ENCODE measurements at regions not wholly inside any gene's neighbourhood (a gene's known extent, or its start where the extent isn't known, plus 50 kb on each side); places are given as distances from the start of the nearest gene placed in this dataset.

DNA sequence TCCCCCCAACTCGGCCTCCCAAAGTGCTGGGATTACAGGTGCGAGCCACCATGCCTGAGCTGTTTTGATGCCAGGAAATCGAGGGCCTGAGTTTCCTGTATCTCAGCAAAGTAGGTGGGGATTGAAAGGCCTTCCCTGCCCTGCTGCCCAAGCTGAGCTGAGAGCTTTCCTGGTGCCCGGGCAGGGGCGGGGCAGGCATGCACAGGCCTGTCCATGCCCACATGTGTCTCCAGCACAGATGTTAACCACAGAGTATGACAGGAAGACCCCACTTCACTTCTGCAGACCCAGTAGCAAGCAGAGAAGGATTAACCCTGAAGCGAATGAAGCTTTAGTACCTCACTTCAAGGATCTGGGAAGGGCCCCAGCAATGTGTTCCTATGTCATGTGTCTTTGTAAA, 66.0 kb downstream of the GPR6 start (continued):
- TF ChIP-seq E2F8 (IDR thresholded peaks at IDR 0.05; ENCODE audit: low read depth, partially characterized antibody), result no peak
- no peak for TF ChIP-seq PRDM15 (CRISPR knock-in tag; IDR thresholded peaks at IDR 0.05)
- no peak for TF ChIP-seq HCFC1 (IDR thresholded peaks at IDR 0.05; ENCODE audit: low read length)

- SMC1A ChIA-PET (ENCODE audit: uncharacterized antibody, unreplicated experiment), result interaction anchor here (1.3 to 1.5 kb wide), 3 partner anchors 8 to 345 kb away, joined by 3 to 4 read pairs (median 3); no protein-coding TSS in a partner anchor
- no peak for FAIRE-seq
- ATAC-seq, result no peak
- no peak overlapping the region for H3K4me3 ChIP-seq
- intact Hi-C loops (cut with micrococcal nuclease; ENCODE audit: unreplicated experiment), result loop anchor here (5.0 kb wide), 1 partner anchor 138 kb away; the partner anchor contains the start of gene CDC40
- POLR2A ChIA-PET, result no interaction called here
- no peaks in the 10 kb centered on the region for H3K36me3 ChIP-seq (ENCODE audit: control insufficient read depth in 2 of 2, insufficient read depth in 2 of 2, low read length in 1 of 2)
- 71% methylated on average over 3 of the region's 3 CpGs for WGBS (ENCODE audit: insufficient coverage, insufficient replicate concordance, low lambda C conversion rate, missing lambda C conversion rate)
- no TSS peak for BruUV-seq (replicated peaks)
- no peak overlapping the region for H3K27ac ChIP-seq (ENCODE audit: control insufficient read depth, insufficient read depth)
- H3K4me2 ChIP-seq (ENCODE audit: control insufficient read depth, insufficient read depth), result no peak overlapping the region
- no peaks in the 10 kb centered on the region for H3K9me3 ChIP-seq (replicated peaks; ENCODE audit: control insufficient read depth, insufficient read depth, low read length)
- no peaks in the 10 kb centered on the region for H4K20me1 ChIP-seq (ENCODE audit: control insufficient read depth, insufficient read depth)
- RAD21 ChIA-PET (ENCODE audit: unreplicated experiment), result interaction anchor here (0.6 to 0.7 kb wide), 2 partner anchors 151 to 347 kb away, joined by 3 to 4 read pairs; no protein-coding TSS in a partner anchor
- H3K9ac ChIP-seq (ENCODE audit: control insufficient read depth, insufficient read depth, low read length), result no peak overlapping the region
- CTCF ChIA-PET, result interaction anchor here (0.9 to 1.4 kb wide), 3 partner anchors 339 to 346 kb away, joined by 3 to 6 read pairs (median 4); no protein-coding TSS in a partner anchor
- H3K27me3 ChIP-seq (replicated peaks in 1 of 2; ENCODE audit: control insufficient read depth in 2 of 2, insufficient read depth in 2 of 2, low read length in 1 of 2), result no peaks in the 10 kb centered on the region
- DNase-seq (ENCODE audit: low read depth, low spot score), result no peak
- peaks cover 3% of the 10 kb centered on the region for H3K4me1 ChIP-seq (ENCODE audit: control insufficient read depth, insufficient read depth, low read length)
- no peaks in the 10 kb centered on the region for H3K79me2 ChIP-seq (ENCODE audit: control insufficient read depth, insufficient read depth, low read length)
- in situ Hi-C loops (cut with MboI), result loop anchor here (5.0 kb wide), 2 partner anchors 342 to 517 kb away; no protein-coding TSS in a partner anchor
- H2AFZ ChIP-seq (ENCODE audit: control insufficient read depth, low read depth, low read length), result no peak overlapping the region
- TF ChIP-seq EED (IDR thresholded peaks at IDR 0.05; ENCODE audit: low read depth) (no peak), FOS (IDR thresholded peaks at IDR 0.05; ENCODE audit: borderline replicate concordance, extremely low read depth, insufficient read length) (no peak), ZZZ3 (IDR thresholded peaks at IDR 0.05; ENCODE audit: control insufficient read depth, insufficient read length, low read depth) (no peak), TBL1XR1 (IDR thresholded peaks at IDR 0.05; ENCODE audit: low read depth, low read length) (no peak), MTA2 (IDR thresholded peaks at IDR 0.05; ENCODE audit: low read depth) (no peak), ZBTB40 (IDR thresholded peaks at IDR 0.05; ENCODE audit: borderline replicate concordance) (no peak)
- TF ChIP-seq, protein P1, sequence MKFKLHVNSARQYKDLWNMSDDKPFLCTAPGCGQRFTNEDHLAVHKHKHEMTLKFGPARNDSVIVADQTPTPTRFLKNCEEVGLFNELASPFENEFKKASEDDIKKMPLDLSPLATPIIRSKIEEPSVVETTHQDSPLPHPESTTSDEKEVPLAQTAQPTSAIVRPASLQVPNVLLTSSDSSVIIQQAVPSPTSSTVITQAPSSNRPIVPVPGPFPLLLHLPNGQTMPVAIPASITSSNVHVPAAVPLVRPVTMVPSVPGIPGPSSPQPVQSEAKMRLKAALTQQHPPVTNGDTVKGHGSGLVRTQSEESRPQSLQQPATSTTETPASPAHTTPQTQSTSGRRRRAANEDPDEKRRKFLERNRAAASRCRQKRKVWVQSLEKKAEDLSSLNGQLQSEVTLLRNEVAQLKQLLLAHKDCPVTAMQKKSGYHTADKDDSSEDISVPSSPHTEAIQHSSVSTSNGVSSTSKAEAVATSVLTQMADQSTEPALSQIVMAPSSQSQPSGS (IDR thresholded peaks at IDR 0.05; ENCODE audit: low read length), result no peak
Observed at GRCh38 chr6:110044622-110045021, 66.5 kb downstream of the GPR6 start.

Measured in GM12878 (cell line).